ENCODE measurements at regions not wholly inside any gene's neighbourhood (a gene's known extent, or its start where the extent isn't known, plus 50 kb on each side); places are given as distances from the start of the nearest gene placed in this dataset.

DNA sequence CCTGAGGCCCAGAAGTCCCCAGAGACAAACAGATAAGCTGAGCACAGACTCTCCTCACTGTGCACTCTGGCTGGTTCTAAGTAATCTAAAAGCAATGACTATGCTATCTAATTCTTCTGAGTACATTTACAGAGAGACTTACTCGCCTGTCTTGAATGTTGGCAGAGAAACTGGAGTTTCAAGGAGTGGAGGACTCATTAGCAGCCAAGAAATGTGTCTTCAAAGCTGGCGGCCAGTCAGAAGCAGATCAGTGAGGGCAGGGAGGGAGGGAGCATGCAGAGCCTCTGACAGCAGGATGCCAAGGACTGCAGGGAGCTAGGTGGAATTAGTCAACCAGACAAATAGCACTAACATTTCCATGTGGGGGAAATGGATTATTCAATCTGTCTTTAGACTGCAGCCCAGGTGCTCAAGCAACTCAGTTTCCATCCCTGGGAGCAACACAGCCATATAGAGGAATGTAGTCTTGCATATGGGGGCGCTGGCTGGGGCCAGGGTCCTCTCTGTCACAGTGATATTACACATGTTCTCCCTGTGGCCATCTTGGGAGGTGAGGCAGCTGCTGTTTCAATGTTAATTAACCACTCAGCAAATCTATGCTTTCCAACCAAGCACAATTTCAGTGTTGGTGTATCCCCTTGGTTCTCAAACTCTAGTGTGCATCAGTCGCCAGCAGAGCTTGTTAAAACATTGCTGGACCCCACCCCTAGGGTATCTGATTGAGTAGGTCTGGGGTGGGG is 97.9 kb downstream of the CCNA1 start:
- H3K4me2 ChIP-seq (ENCODE audit: insufficient read depth, low read length), result no peak overlapping the region
- dilution Hi-C loops (cut with MboI; ENCODE audit: extremely low pct_ligation_motif_present, low sequenced_read_pairs), result no loop called here
- ChIA-PET POLR2A (no interaction called here), CTCF (interaction anchor here (0.7 to 1.6 kb wide), 8 partner anchors 8 to 205 kb away, joined by 3 to 6 read pairs (median 4); no protein-coding TSS in a partner anchor)
- no peak overlapping the region for H3K9ac ChIP-seq (replicated peaks; ENCODE audit: extremely low read depth, insufficient read depth, low read length)
- intact Hi-C loops (cut with micrococcal nuclease), result loop anchor here (2.0 to 10.0 kb wide), 4 partner anchors 183 to 455 kb away; partner anchors contain the start of genes CCDC169 and SPART
- FAIRE-seq (no peak), DNase-seq (ENCODE audit: low read depth, low spot score) (peak; percentile 20)
- no peaks in the 10 kb centered on the region for H3K9me1 ChIP-seq (replicated peaks; ENCODE audit: control insufficient read depth, extremely low read depth, insufficient read depth, low read length)
- peaks cover 47% of the 10 kb centered on the region for H3K4me1 ChIP-seq (ENCODE audit: control insufficient read depth, extremely low read depth, insufficient read depth, low read length)
- no peak overlapping the region for H3K4me3 ChIP-seq (replicated peaks in 1 of 3; ENCODE audit: insufficient read depth in 1 of 3, low read depth in 1 of 3, low read length in 3 of 3)
- no peaks in the 10 kb centered on the region for H3K27me3 ChIP-seq (ENCODE audit: control insufficient read depth in 2 of 2, insufficient read depth in 2 of 2, low read length in 2 of 2)
- TF ChIP-seq, protein P1, sequence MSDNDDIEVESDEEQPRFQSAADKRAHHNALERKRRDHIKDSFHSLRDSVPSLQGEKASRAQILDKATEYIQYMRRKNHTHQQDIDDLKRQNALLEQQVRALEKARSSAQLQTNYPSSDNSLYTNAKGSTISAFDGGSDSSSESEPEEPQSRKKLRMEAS (IDR thresholded peaks at IDR 0.05; ENCODE audit: insufficient read depth, insufficient read length), result no peak
- no peak for TF ChIP-seq FOS (IDR thresholded peaks at IDR 0.05; ENCODE audit: borderline replicate concordance, insufficient read depth, low read length)
- no peak for TF ChIP-seq JUN (IDR thresholded peaks at IDR 0.05; ENCODE audit: borderline replicate concordance, insufficient read depth, insufficient read length, low read depth)
- TF ChIP-seq MYC (IDR thresholded peaks at IDR 0.05; ENCODE audit: low read depth, low read length), result no peak
- no peak for TF ChIP-seq GATA2 (IDR thresholded peaks at IDR 0.05; ENCODE audit: insufficient read depth, insufficient read length, low read depth, low read length)
- no peak for TF ChIP-seq POLR2A (IDR thresholded peaks at IDR 0.05; ENCODE audit: low read depth, low read length)
- TF ChIP-seq, protein P2, sequence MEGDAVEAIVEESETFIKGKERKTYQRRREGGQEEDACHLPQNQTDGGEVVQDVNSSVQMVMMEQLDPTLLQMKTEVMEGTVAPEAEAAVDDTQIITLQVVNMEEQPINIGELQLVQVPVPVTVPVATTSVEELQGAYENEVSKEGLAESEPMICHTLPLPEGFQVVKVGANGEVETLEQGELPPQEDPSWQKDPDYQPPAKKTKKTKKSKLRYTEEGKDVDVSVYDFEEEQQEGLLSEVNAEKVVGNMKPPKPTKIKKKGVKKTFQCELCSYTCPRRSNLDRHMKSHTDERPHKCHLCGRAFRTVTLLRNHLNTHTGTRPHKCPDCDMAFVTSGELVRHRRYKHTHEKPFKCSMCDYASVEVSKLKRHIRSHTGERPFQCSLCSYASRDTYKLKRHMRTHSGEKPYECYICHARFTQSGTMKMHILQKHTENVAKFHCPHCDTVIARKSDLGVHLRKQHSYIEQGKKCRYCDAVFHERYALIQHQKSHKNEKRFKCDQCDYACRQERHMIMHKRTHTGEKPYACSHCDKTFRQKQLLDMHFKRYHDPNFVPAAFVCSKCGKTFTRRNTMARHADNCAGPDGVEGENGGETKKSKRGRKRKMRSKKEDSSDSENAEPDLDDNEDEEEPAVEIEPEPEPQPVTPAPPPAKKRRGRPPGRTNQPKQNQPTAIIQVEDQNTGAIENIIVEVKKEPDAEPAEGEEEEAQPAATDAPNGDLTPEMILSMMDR (IDR thresholded peaks at IDR 0.05; ENCODE audit: extremely low read depth in 1 of 2, insufficient read depth in 1 of 2, low read depth in 1 of 2, low read length in 2 of 2), result no peak
- TF ChIP-seq POLR2AphosphoS5 (IDR thresholded peaks at IDR 0.05; ENCODE audit: insufficient read depth, low read depth, low read length), result no peak
- no peak for TF ChIP-seq EZH2 (IDR thresholded peaks at IDR 0.05; ENCODE audit: borderline replicate concordance, low read depth, low read length, severe bottlenecking)
- no peaks in the 10 kb centered on the region for H3K36me3 ChIP-seq (ENCODE audit: control insufficient read depth in 2 of 2, extremely low read depth in 1 of 2, insufficient read depth in 2 of 2, low read length in 2 of 2)
- H3K27ac ChIP-seq (ENCODE audit: insufficient read depth, low read depth, low read length), result no peak overlapping the region
- no TSS peak for BruUV-seq (replicated peaks)
- peak overlapping the region; percentile 35 for H2AFZ ChIP-seq (ENCODE audit: low read depth, low read length)
- H3K79me2 ChIP-seq (ENCODE audit: control insufficient read depth, insufficient read depth, low read length), result no peaks in the 10 kb centered on the region
- H3K9me3 ChIP-seq (replicated peaks; ENCODE audit: control insufficient read depth, insufficient read depth, low read length), result no peaks in the 10 kb centered on the region
- H4K20me1 ChIP-seq (replicated peaks; ENCODE audit: control insufficient read depth, extremely low read depth, insufficient read depth, low read length), result no peaks in the 10 kb centered on the region
